ENCODE measurements at regions not wholly inside any gene's neighbourhood (a gene's known extent, or its start where the extent isn't known, plus 50 kb on each side); places are given as distances from the start of the nearest gene placed in this dataset.

GRCh38 chr20:6975311-6975710, 207.8 kb downstream of the BMP2 start:
- Mint-ChIP-seq H3K36me3 (ENCODE audit: low read depth) (peaks cover 2% of the 10 kb centered on the region), H3K4me1 (no peaks in the 10 kb centered on the region), H3K9me3 (peaks cover 11% of the 10 kb centered on the region), H3K27ac (no peak overlapping the region), H3K4me3 (no peak overlapping the region), H3K27me3 (ENCODE audit: insufficient read depth) (no peaks in the 10 kb centered on the region)
- Histone ChIP-seq H3K9me3 (ENCODE audit: control insufficient read depth, low read length) (peaks cover 11% of the 10 kb centered on the region), H3K27ac (ENCODE audit: low read depth, low read length) (no peak overlapping the region), H3K27me3 (ENCODE audit: control insufficient read depth, insufficient read depth, low read length, poor library complexity, severe bottlenecking) (no peaks in the 10 kb centered on the region), H3K4me1 (ENCODE audit: control insufficient read depth, insufficient read depth, low read length) (no peaks in the 10 kb centered on the region), H3K4me3 (ENCODE audit: low read length) (no peak overlapping the region), H3K36me3 (ENCODE audit: control insufficient read depth, insufficient read depth, low read length) (no peaks in the 10 kb centered on the region), H3K9ac (ENCODE audit: extremely low read depth, low read length, poor library complexity, severe bottlenecking) (no peak overlapping the region)
- DNase-seq: no peak
- 86 to 92% methylated on average over 1 of the region's 1 CpG for WGBS, 2 experiments (ENCODE audit: insufficient coverage in 1 of 2, insufficient read length in 1 of 2)
- TF ChIP-seq CTCF (conservative IDR thresholded peaks at IDR 0.05): no peak

- Histone ChIP-seq H3K4me1 (ENCODE audit: control insufficient read depth, insufficient read depth, low read length) (no peaks in the 10 kb centered on the region), H3K27ac (ENCODE audit: low read depth, low read length) (no peak overlapping the region), H3K36me3 (ENCODE audit: control insufficient read depth, insufficient read depth, low read length) (no peaks in the 10 kb centered on the region), H3K4me3 (ENCODE audit: low read length) (peak overlapping the region; percentile 56), H3K27me3 (ENCODE audit: control insufficient read depth, insufficient read depth, low read length, poor library complexity, severe bottlenecking) (no peaks in the 10 kb centered on the region), H3K9ac (ENCODE audit: extremely low read depth, low read length, poor library complexity, severe bottlenecking) (no peak overlapping the region), H3K9me3 (ENCODE audit: control insufficient read depth, low read length) (peaks cover 11% of the 10 kb centered on the region)
- Mint-ChIP-seq H3K36me3 (ENCODE audit: low read depth) (peaks cover 2% of the 10 kb centered on the region), H3K27ac (no peak overlapping the region), H3K27me3 (ENCODE audit: insufficient read depth) (no peaks in the 10 kb centered on the region), H3K9me3 (peaks cover 11% of the 10 kb centered on the region), H3K4me3 (no peak overlapping the region), H3K4me1 (no peaks in the 10 kb centered on the region)
- TF ChIP-seq CTCF (conservative IDR thresholded peaks at IDR 0.05): peak; percentile 18
- DNase-seq: no peak
- 63 to 100% methylated on average over 2 to 3 of the region's 3 CpGs for WGBS, 2 experiments (ENCODE audit: insufficient coverage in 1 of 2, insufficient read length in 1 of 2)
Observed at GRCh38 chr20:6976106-6976900, 208.8 kb downstream of the BMP2 start.

- 96% methylated on average over 2 of the region's 2 CpGs; no CpG with 5 or more reads in 1 of the 2 experiments for WGBS, 2 experiments (ENCODE audit: insufficient coverage in 1 of 2, insufficient read length in 1 of 2)
- no peaks in the 10 kb centered on the region for H3K4me1 ChIP-seq (ENCODE audit: control insufficient read depth, insufficient read depth, low read length)
- Mint-ChIP-seq H3K9me3 (peaks cover 14% of the 10 kb centered on the region), H3K36me3 (ENCODE audit: low read depth) (peaks cover 2% of the 10 kb centered on the region), H3K27ac (no peak overlapping the region), H3K4me3 (no peak overlapping the region), H3K27me3 (ENCODE audit: insufficient read depth) (no peaks in the 10 kb centered on the region), H3K4me1 (no peaks in the 10 kb centered on the region)
- peaks cover 23% of the 10 kb centered on the region for H3K9me3 ChIP-seq (ENCODE audit: control insufficient read depth, low read length)
- no peak for DNase-seq
- H3K36me3 ChIP-seq (ENCODE audit: control insufficient read depth, insufficient read depth, low read length): no peaks in the 10 kb centered on the region
- no peak for TF ChIP-seq CTCF (conservative IDR thresholded peaks at IDR 0.05)
- no peak overlapping the region for H3K27ac ChIP-seq (ENCODE audit: low read depth, low read length)
- H3K27me3 ChIP-seq (ENCODE audit: control insufficient read depth, insufficient read depth, low read length, poor library complexity, severe bottlenecking): no peaks in the 10 kb centered on the region
- no peak overlapping the region for H3K4me3 ChIP-seq (ENCODE audit: low read length)
- H3K9ac ChIP-seq (ENCODE audit: extremely low read depth, low read length, poor library complexity, severe bottlenecking): no peak overlapping the region
Observed at GRCh38 chr20:6979621-6980020, 212.1 kb downstream of the BMP2 start.

All from endodermal cell (in vitro differentiated cells).